LNCAP (cell line): ENCODE measurements at regions not wholly inside any gene's neighbourhood (a gene's known extent, or its start where the extent isn't known, plus 50 kb on each side); places are given as distances from the start of the nearest gene placed in this dataset.

Experiments
- CTCF ChIP-seq: fragments of 450-650 bp; IDR thresholded peaks from 2 replicates; pipeline ENCODE4 v1.5.1; 2017; ENCODE audit warnings: mild to moderate bottlenecking

GRCh38 chr6:100322886-100323285 is 141.8 kb downstream of the SIM1 start:
- TF ChIP-seq CTCF: no peak

DNA sequence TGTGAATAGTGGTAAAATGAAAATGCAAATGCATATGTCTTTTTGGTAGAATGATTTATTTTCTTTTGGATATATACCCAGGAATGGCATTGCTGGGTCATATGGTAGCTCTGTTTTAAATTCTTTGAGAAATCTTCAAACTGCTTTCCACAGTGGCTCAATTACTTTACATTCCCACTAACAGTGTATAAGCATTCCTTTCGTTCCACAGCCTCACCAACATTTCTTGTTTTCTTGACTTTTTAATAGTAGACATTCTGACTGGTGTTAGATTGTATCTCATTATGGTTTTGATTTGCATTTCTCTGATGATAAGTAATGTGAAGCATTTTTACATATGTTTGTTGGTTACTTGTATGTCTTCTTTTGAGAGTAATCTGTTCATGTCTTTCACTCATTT is 144.0 kb downstream of the SIM1 start:
- TF ChIP-seq CTCF: no peak

DNA sequence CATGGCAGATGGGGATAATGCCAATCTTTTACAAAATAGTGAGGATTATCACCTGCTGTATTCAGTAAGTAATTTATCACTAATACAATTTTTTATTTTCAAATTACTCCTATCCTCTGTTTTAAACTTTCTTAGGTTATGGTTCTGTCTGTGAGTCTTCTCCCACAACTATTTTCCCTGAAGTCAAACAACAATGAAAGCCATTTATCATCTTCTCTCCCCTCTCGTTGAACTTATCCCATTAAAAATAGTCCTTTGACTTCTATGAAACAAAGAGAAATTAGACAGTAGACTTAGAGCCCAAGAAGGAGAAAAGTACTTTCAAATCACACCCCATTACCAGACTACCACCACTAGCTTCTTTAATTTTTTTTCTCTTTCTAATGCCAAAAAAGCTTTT is 147.7 kb downstream of the SIM1 start:
- TF ChIP-seq CTCF: no peak

- TF ChIP-seq CTCF: no peak
Observed at GRCh38 chr6:100314186-100314585, 150.5 kb downstream of the SIM1 start.

- no peak for TF ChIP-seq CTCF
Observed at GRCh38 chr6:100311707-100312251, 152.9 kb downstream of the SIM1 start.

- TF ChIP-seq CTCF: no peak
Observed at GRCh38 chr6:100309174-100309573, 155.5 kb downstream of the SIM1 start.

- no peak for TF ChIP-seq CTCF
Observed at GRCh38 chr6:100307561-100307960, 157.2 kb downstream of the SIM1 start.

- TF ChIP-seq CTCF: no peak
Observed at GRCh38 chr6:100305209-100305869, 159.4 kb downstream of the SIM1 start.
